Adrenal gland (tissue), 9 donors: ENCODE measurements at regions not wholly inside any gene's neighbourhood (a gene's known extent, or its start where the extent isn't known, plus 50 kb on each side); places are given as distances from the start of the nearest gene placed in this dataset.
"Not testable (repeated sequence)": the region's sequence is repeated elsewhere in the genome, so short reads cannot be mapped to it uniquely, and the experiment has no call there.

Experiments
- DNase-seq, 7 donors: peaks; one replicate each; pipeline ENCODE4 v3.0.0-alpha.2; 2019 to 2020
- H3K27ac ChIP-seq, 5 donors: fragments of 200-600 bp; sonication (generic) in 4 of 5; 1 replicate in 3 of 5; 2 replicates in 2 of 5; pipeline versions ENCODE4 v1.5.1 to v1.8.0; 2016 to 2020; ENCODE audit warnings: mild to moderate bottlenecking in 1 of 5
- H3K27me3 ChIP-seq: fragments of 200-600 bp; 2 replicates; pipeline ENCODE4 v1.8.0; 2021
- H3K36me3 ChIP-seq, 2 donors: fragments of 200-600 bp; replicated peaks in 1 of 2; 1 replicate in 1 of 2; 2 replicates in 1 of 2; pipeline versions ENCODE4 v1.5.1 to v1.8.0; 2018 to 2022
- H3K4me1 ChIP-seq, 2 donors: fragments of 200-600 bp; replicated peaks in 1 of 2; 1 replicate in 1 of 2; 2 replicates in 1 of 2; pipeline versions ENCODE4 v1.5.1 to v1.8.0; 2018 to 2021
- H3K4me3 ChIP-seq, 4 donors: fragments of 200-600 bp; sonication (generic) in 3 of 4; one replicate each; pipeline ENCODE4 v1.5.1; 2016 to 2018
- H3K9me3 ChIP-seq, 3 donors: fragments of 200-600 bp; sonication (generic) in 1 of 3; replicated peaks in 1 of 3; 1 replicate in 2 of 3; 2 replicates in 1 of 3; pipeline versions ENCODE4 v1.5.1 to v1.8.0; 2016 to 2021
- CTCF ChIP-seq, 6 experiments: fragments of 450-650 bp in 4 of 6; fragments of 200-600 bp in 2 of 6; sonication (generic) in 1 of 6; IDR thresholded peaks; 1 replicate in 5 of 6; 2 replicates in 1 of 6; pipeline versions ENCODE4 v1.5.1 to v1.8.0; 2016 to 2021; ENCODE audit warnings: antibody characterized with exemption in 6 of 6, mild to moderate bottlenecking in 2 of 6, moderate library complexity in 1 of 6
- POLR2A ChIP-seq, 2 donors: fragments of 450-650 bp; IDR thresholded peaks; one replicate each; pipeline ENCODE4 v1.6.1; 2017; ENCODE audit warnings: antibody characterized with exemption in 2 of 2, mild to moderate bottlenecking in 2 of 2, moderate library complexity in 1 of 2
- WGBS, 4 donors: extraction: QIAGEN DNeasy Blood & Tissue Kit in 2 of 4; methylation state at CpG; one replicate each; pipeline versions ENCODE4 v1.1.5 to v1.1.7; 2013 to 2017; 5-methylcytosine and 5-hydroxymethylcytosine counted together
- intact Hi-C, 2 donors: fragments of 100-400 bp; cut with DNase I; formaldehyde crosslinking; loops; one replicate each; pipeline versions ENCODE4 v1.14.1 to v1.15.0; 2022 to 2023
- donor health status: healthy with polysubstance abuse.
- donor health status: Bipolar disorder and iron deficiency.
- donor health status: DM: yes; HTN: yes; CAD: no.
- donor health status: DM: no; HTN: no; CAD: no.
- donor health status: DM: no; HTN: no; CAD: no.

GRCh38 chr2:193088026-193088425 is 893.3 kb upstream of the TMEFF2 start:
- Histone ChIP-seq H3K27me3 (no peaks in the 10 kb centered on the region), H3K27ac (no peak overlapping the region), H3K36me3 (no peaks in the 10 kb centered on the region), H3K4me3 (no peak overlapping the region), H3K4me1 (no peaks in the 10 kb centered on the region), H3K9me3 (no peaks in the 10 kb centered on the region)
- no peak for TF ChIP-seq POLR2A (IDR thresholded peaks at IDR 0.05)
- TF ChIP-seq CTCF (IDR thresholded peaks at IDR 0.05): no peak
- 51 to 69% (median 64%) methylated on average over 1 of the region's 1 CpG for WGBS, 4 donors
- intact Hi-C loops: no loop called here
- no peak for DNase-seq

GRCh38 chr2:193076995-193077394 is 882.3 kb upstream of the TMEFF2 start:
- Histone ChIP-seq H3K27ac (no peak overlapping the region), H3K27me3 (no peaks in the 10 kb centered on the region), H3K4me1 (no peaks in the 10 kb centered on the region), H3K4me3 (no peak overlapping the region), H3K36me3 (no peaks in the 10 kb centered on the region), H3K9me3 (no peaks in the 10 kb centered on the region)
- TF ChIP-seq CTCF (IDR thresholded peaks at IDR 0.05) (no peak), POLR2A (IDR thresholded peaks at IDR 0.05) (no peak)
- DNase-seq: no peak
- intact Hi-C loops: no loop called here

- intact Hi-C loops: no loop called here
- H3K27ac ChIP-seq: no peak overlapping the region
- no peak overlapping the region for H3K4me3 ChIP-seq
- no peaks in the 10 kb centered on the region for H3K9me3 ChIP-seq
- 72 to 81% (median 74%) methylated on average over 2 of the region's 2 CpGs for WGBS, 4 donors
- no peaks in the 10 kb centered on the region for H3K27me3 ChIP-seq
- H3K4me1 ChIP-seq: no peaks in the 10 kb centered on the region
- DNase-seq: no peak
- TF ChIP-seq POLR2A (IDR thresholded peaks at IDR 0.05): no peak
- no peak for TF ChIP-seq CTCF (IDR thresholded peaks at IDR 0.05)
- H3K36me3 ChIP-seq: no peaks in the 10 kb centered on the region
Measured at GRCh38 chr2:193074933-193075332, 880.2 kb upstream of the TMEFF2 start.

GRCh38 chr2:193072647-193073046 is 877.9 kb upstream of the TMEFF2 start:
- WGBS, 4 donors: 50 to 73% (median 52%) methylated on average over 1 to 3 of the region's 3 CpGs
- intact Hi-C loops: no loop called here
- TF ChIP-seq POLR2A (IDR thresholded peaks at IDR 0.05) (no peak), CTCF (IDR thresholded peaks at IDR 0.05) (no peak)

GRCh38 chr2:193025556-193025955 is 830.8 kb upstream of the TMEFF2 start:
- H3K9me3 ChIP-seq, intact Hi-C loops, H3K4me1 ChIP-seq, H3K36me3 ChIP-seq, H3K27ac ChIP-seq, H3K27me3 ChIP-seq, DNase-seq, H3K4me3 ChIP-seq: not testable (repeated sequence)
- 47 to 64% (median 58%) methylated on average over 3 of the region's 3 CpGs for WGBS, 4 donors

More at GRCh38 chr2:193072647-193073046, 877.9 kb upstream of the TMEFF2 start:
- Histone ChIP-seq H3K4me3 (no peak overlapping the region), H3K4me1 (no peaks in the 10 kb centered on the region), H3K27me3 (no peaks in the 10 kb centered on the region), H3K36me3 (no peaks in the 10 kb centered on the region), H3K27ac (no peak overlapping the region), H3K9me3 (no peaks in the 10 kb centered on the region)
- no peak for DNase-seq
